K562 (cell line): ENCODE measurements at regions not wholly inside any gene's neighbourhood (a gene's known extent, or its start where the extent isn't known, plus 50 kb on each side); places are given as distances from the start of the nearest gene placed in this dataset.

Source experiments
- ATAC-seq: fragments of 200-7000 bp; cut with Tn5 transposase; 3 replicates; pipeline ENCODE4 v1.9.1; 2020; ENCODE audit warnings: moderate library complexity
- BruUV-seq: library from RNA; stranded (reverse); fragments of 400-500 nt; replicated peaks from 2 replicates; lab custom pipeline; 2021; lab: Mats Ljungman, UMichigan
- CTCF ChIA-PET: fragments of 300-600 bp; formaldehyde crosslinking; extraction: SDS; loops from one replicate; lab custom pipeline; 2021; ENCODE audit warnings: low intra/inter-chr PET ratio; lab: Yijun Ruan, JAX
- POLR2A ChIA-PET: fragments of 300-600, 350-650 bp; sonication (Branson Sonifier 250); formaldehyde crosslinking; extraction: SDS; loops from one replicate; lab custom pipeline; 2021; ENCODE audit warnings: antibody characterized with exemption, inconsistent platforms; lab: Yijun Ruan, JAX
- DNase-seq, 4 experiments: peaks; one replicate each; pipeline versions ENCODE4 v3.0.0 to v3.0.0-alpha.2; 2011 to 2018; ENCODE audit warnings: low spot score in 3 of 4, mixed read lengths in 3 of 4; ENCODE audit errors: extremely low read depth in 1 of 4
- FAIRE-seq: peaks from 2 replicates; lab custom pipeline; 2011; peaks lifted over from hg19 to GRCh38; lab: Jason Lieb, UNC
- H2AFZ ChIP-seq: 2 replicates; pipeline ENCODE4 v1.6.0; 2011; ENCODE audit warnings: low read depth, low read length, control low read depth, inconsistent platforms
- H3K27ac ChIP-seq: fragments of 200-600 bp; 3 replicates; pipeline ENCODE4 v1.8.0; 2011; ENCODE audit warnings: low read depth, mild to moderate bottlenecking, control low read depth, inconsistent platforms, low read length, moderate library complexity, mixed read lengths; ENCODE audit errors: extremely low read depth
- H3K27me3 ChIP-seq, 2 experiments: fragments of 300-600 bp in 1 of 2; 2 replicates in 1 of 2; 3 replicates in 1 of 2; pipeline versions ENCODE4 v1.6.0 to v1.8.0; 2011; ENCODE audit warnings: inconsistent platforms in 2 of 2, low read length in 2 of 2, mild to moderate bottlenecking in 1 of 2, mixed read lengths in 1 of 2, moderate library complexity in 1 of 2; ENCODE audit not compliant: control insufficient read depth in 2 of 2, insufficient read depth in 2 of 2
- H3K36me3 ChIP-seq: fragments of 300-600 bp; 3 replicates; pipeline ENCODE4 v1.8.0; 2011; ENCODE audit warnings: mild to moderate bottlenecking, low read length, inconsistent platforms; ENCODE audit not compliant: control insufficient read depth, insufficient read depth
- H3K4me1 ChIP-seq, 2 experiments: fragments of 200-600 bp in 1 of 2; replicated peaks in 1 of 2; 2 replicates in 1 of 2; 3 replicates in 1 of 2; pipeline versions ENCODE4 v1.5.1 to v1.8.0; 2011; ENCODE audit warnings: inconsistent platforms in 2 of 2, low read length in 2 of 2, mild to moderate bottlenecking in 1 of 2, mixed read lengths in 1 of 2, moderate library complexity in 1 of 2; ENCODE audit not compliant: control insufficient read depth in 2 of 2, insufficient read depth in 2 of 2
- H3K4me2 ChIP-seq: 2 replicates; pipeline ENCODE4 v1.6.1; 2011; ENCODE audit warnings: low read length, control low read depth, inconsistent platforms, mixed read lengths; ENCODE audit not compliant: insufficient read depth
- H3K4me3 ChIP-seq: fragments of 200-600 bp; sonication (generic), shearing (Covaris generic); 2 replicates; pipeline ENCODE4 v1.5.1; 2016; ENCODE audit warnings: control low read depth, inconsistent platforms
- H3K79me2 ChIP-seq: fragments of 200-600 bp; 3 replicates; pipeline ENCODE4 v1.8.0; 2011; ENCODE audit warnings: low read length, inconsistent platforms; ENCODE audit not compliant: control insufficient read depth, insufficient read depth
- H3K9ac ChIP-seq, 2 experiments: 2 replicates each; pipeline versions ENCODE4 v1.6.0 to v1.6.1; 2011; ENCODE audit warnings: low read depth in 2 of 2, low read length in 2 of 2, control low read depth in 1 of 2, inconsistent platforms in 1 of 2, mild to moderate bottlenecking in 1 of 2, mixed read lengths in 1 of 2; ENCODE audit not compliant: insufficient read depth in 1 of 2
- H3K9me1 ChIP-seq: one replicate; pipeline ENCODE4 v1.6.0; 2011; ENCODE audit warnings: inconsistent platforms, mild to moderate bottlenecking, low read length, moderate library complexity; ENCODE audit not compliant: control insufficient read depth, insufficient read depth
- H3K9me3 ChIP-seq: replicated peaks from 2 replicates; pipeline ENCODE4 v1.5.1; 2011; ENCODE audit warnings: low read depth, low read length, inconsistent platforms; ENCODE audit not compliant: control insufficient read depth, insufficient read depth
- H4K20me1 ChIP-seq: replicated peaks from 2 replicates; pipeline ENCODE4 v1.6.1; 2011; ENCODE audit warnings: low read length, inconsistent platforms, mixed read lengths; ENCODE audit not compliant: control insufficient read depth, insufficient read depth
- ARID2 ChIP-seq: fragments of 450-650 bp; IDR thresholded peaks from 2 replicates; pipeline ENCODE4 v1.6.1; 2017; ENCODE audit warnings: antibody characterized with exemption, mild to moderate bottlenecking
- SAFB2 ChIP-seq: fragments of 200-400 bp; formaldehyde crosslinking; IDR thresholded peaks from 2 replicates; pipeline ENCODE4 v1.6.1; 2018; ENCODE audit warnings: borderline replicate concordance, low read length, low read depth, moderate library complexity; ENCODE audit not compliant: severe bottlenecking
- ZZZ3 ChIP-seq: fragments of 450-650 bp; IDR thresholded peaks from 2 replicates; pipeline ENCODE4 v1.6.1; 2016; ENCODE audit warnings: antibody characterized with exemption, mild to moderate bottlenecking, moderate library complexity
- in situ Hi-C: fragments of 300-500 bp; cut with MboI; formaldehyde crosslinking; loops from 4 replicates; pipeline ENCODE4 v1.15.0; 2018; ENCODE audit warnings: inconsistent platforms, mixed read lengths
- intact Hi-C: fragments of 100-400 bp; cut with micrococcal nuclease; formaldehyde crosslinking; loops from 2 replicates; pipeline ENCODE4 v1.14.2; 2022
- TF ChIP-seq, protein P1 (sequence below): sonication (generic); formaldehyde crosslinking; IDR thresholded peaks from 2 replicates; pipeline ENCODE4 v1.8.0; 2023; ENCODE audit warnings: mild to moderate bottlenecking, missing genetic modification reagents
- TF ChIP-seq, protein P2 (sequence below): fragments of 250-450 bp; sonication (Bioruptor Pico); IDR thresholded peaks from 2 replicates; pipeline ENCODE4 v1.8.0; 2022; ENCODE audit warnings: inconsistent platforms, mild to moderate bottlenecking, moderate library complexity, borderline replicate concordance
- TF ChIP-seq, protein P3 (sequence below): fragments of 450-650 bp; IDR thresholded peaks from 2 replicates; pipeline ENCODE4 v1.7.1; 2018; ENCODE audit warnings: mild to moderate bottlenecking, low read depth; ENCODE audit not compliant: partially characterized antibody
- TF ChIP-seq, protein P4 (sequence below): fragments of 450-650 bp; IDR thresholded peaks from 2 replicates; pipeline ENCODE4 v1.6.1; 2018; ENCODE audit not compliant: partially characterized antibody

DNA sequence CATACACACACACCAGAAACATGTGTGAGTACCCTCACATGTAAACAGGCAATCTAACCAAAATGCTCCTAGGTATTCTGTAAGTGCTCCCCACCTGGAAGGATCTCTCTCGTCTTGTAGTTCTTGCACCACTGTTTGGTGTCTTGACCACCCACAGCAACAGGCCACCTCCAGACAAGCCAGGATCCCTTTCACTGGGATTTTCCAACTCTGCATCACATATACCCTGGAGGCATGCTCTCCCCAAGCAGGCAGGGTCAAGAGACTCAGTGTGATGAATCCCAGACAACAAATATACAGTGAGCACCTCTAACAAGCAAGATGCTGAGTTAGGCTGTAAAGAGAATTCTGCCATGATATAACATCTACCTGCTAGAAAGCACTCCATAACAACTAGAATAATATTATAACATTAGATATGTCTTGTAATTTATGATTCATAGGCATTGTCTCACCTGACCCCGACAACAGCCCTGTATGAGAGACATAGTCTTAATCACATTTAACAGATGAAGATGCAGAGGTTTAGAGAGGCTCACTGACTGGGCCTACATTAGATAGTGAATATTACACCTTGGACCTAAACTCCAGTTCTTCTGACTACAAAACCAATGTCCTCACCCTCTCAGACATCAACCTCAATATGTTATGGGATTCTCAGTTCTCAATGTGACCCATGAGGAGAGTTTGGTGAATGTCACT lies 76.5 kb upstream of the BCL6 start (continued):
- TF ChIP-seq, protein P1, sequence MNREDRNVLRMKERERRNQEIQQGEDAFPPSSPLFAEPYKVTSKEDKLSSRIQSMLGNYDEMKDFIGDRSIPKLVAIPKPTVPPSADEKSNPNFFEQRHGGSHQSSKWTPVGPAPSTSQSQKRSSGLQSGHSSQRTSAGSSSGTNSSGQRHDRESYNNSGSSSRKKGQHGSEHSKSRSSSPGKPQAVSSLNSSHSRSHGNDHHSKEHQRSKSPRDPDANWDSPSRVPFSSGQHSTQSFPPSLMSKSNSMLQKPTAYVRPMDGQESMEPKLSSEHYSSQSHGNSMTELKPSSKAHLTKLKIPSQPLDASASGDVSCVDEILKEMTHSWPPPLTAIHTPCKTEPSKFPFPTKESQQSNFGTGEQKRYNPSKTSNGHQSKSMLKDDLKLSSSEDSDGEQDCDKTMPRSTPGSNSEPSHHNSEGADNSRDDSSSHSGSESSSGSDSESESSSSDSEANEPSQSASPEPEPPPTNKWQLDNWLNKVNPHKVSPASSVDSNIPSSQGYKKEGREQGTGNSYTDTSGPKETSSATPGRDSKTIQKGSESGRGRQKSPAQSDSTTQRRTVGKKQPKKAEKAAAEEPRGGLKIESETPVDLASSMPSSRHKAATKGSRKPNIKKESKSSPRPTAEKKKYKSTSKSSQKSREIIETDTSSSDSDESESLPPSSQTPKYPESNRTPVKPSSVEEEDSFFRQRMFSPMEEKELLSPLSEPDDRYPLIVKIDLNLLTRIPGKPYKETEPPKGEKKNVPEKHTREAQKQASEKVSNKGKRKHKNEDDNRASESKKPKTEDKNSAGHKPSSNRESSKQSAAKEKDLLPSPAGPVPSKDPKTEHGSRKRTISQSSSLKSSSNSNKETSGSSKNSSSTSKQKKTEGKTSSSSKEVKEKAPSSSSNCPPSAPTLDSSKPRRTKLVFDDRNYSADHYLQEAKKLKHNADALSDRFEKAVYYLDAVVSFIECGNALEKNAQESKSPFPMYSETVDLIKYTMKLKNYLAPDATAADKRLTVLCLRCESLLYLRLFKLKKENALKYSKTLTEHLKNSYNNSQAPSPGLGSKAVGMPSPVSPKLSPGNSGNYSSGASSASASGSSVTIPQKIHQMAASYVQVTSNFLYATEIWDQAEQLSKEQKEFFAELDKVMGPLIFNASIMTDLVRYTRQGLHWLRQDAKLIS: no peak
- TF ChIP-seq, protein P2, sequence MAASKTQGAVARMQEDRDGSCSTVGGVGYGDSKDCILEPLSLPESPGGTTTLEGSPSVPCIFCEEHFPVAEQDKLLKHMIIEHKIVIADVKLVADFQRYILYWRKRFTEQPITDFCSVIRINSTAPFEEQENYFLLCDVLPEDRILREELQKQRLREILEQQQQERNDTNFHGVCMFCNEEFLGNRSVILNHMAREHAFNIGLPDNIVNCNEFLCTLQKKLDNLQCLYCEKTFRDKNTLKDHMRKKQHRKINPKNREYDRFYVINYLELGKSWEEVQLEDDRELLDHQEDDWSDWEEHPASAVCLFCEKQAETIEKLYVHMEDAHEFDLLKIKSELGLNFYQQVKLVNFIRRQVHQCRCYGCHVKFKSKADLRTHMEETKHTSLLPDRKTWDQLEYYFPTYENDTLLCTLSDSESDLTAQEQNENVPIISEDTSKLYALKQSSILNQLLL: no peak

DNA sequence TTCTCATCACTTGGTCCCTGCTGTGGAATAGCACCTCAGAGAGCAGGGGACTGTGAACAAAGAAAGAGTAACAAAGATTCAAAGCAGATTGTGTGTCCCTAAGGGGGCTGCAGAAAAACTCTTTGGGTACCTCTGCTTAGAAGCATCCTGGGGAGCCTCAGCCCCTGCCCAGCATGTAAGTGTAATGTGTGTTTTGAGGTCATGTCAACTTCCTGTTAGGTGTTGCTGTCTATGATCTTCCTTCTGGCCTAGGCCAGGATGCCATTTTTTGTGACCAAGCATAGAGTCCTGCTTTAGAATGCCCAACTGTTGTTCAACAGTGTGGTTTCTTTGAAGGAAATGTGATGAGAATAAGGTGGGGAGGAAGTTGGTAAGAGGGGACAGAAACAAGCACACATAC lies 77.1 kb upstream of the BCL6 start:
- Histone ChIP-seq H3K27me3 (no peaks in the 10 kb centered on the region), H3K4me2 (no peak overlapping the region), H3K36me3 (no peaks in the 10 kb centered on the region), H4K20me1 (no peaks in the 10 kb centered on the region), H3K4me1 (no peaks in the 10 kb centered on the region), H3K4me3 (no peak overlapping the region), H3K79me2 (no peaks in the 10 kb centered on the region), H3K9me1 (no peaks in the 10 kb centered on the region), H2AFZ (no peak overlapping the region), H3K9ac (no peak overlapping the region), H3K27ac (no peak overlapping the region), H3K9me3 (no peaks in the 10 kb centered on the region)
- BruUV-seq: no TSS peak
- FAIRE-seq (no peak), DNase-seq (no peak), ATAC-seq (no peak)
- CTCF ChIA-PET: no interaction called here
- POLR2A ChIA-PET: no interaction called here
- intact Hi-C loops (no loop called here), in situ Hi-C loops (no loop called here)
- TF ChIP-seq SAFB2: no peak
- TF ChIP-seq ARID2: no peak
- TF ChIP-seq, protein P3, sequence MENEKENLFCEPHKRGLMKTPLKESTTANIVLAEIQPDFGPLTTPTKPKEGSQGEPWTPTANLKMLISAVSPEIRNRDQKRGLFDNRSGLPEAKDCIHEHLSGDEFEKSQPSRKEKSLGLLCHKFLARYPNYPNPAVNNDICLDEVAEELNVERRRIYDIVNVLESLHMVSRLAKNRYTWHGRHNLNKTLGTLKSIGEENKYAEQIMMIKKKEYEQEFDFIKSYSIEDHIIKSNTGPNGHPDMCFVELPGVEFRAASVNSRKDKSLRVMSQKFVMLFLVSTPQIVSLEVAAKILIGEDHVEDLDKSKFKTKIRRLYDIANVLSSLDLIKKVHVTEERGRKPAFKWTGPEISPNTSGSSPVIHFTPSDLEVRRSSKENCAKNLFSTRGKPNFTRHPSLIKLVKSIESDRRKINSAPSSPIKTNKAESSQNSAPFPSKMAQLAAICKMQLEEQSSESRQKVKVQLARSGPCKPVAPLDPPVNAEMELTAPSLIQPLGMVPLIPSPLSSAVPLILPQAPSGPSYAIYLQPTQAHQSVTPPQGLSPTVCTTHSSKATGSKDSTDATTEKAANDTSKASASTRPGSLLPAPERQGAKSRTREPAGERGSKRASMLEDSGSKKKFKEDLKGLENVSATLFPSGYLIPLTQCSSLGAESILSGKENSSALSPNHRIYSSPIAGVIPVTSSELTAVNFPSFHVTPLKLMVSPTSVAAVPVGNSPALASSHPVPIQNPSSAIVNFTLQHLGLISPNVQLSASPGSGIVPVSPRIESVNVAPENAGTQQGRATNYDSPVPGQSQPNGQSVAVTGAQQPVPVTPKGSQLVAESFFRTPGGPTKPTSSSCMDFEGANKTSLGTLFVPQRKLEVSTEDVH: no peak
- no peak for TF ChIP-seq ZZZ3
- TF ChIP-seq, protein P4, sequence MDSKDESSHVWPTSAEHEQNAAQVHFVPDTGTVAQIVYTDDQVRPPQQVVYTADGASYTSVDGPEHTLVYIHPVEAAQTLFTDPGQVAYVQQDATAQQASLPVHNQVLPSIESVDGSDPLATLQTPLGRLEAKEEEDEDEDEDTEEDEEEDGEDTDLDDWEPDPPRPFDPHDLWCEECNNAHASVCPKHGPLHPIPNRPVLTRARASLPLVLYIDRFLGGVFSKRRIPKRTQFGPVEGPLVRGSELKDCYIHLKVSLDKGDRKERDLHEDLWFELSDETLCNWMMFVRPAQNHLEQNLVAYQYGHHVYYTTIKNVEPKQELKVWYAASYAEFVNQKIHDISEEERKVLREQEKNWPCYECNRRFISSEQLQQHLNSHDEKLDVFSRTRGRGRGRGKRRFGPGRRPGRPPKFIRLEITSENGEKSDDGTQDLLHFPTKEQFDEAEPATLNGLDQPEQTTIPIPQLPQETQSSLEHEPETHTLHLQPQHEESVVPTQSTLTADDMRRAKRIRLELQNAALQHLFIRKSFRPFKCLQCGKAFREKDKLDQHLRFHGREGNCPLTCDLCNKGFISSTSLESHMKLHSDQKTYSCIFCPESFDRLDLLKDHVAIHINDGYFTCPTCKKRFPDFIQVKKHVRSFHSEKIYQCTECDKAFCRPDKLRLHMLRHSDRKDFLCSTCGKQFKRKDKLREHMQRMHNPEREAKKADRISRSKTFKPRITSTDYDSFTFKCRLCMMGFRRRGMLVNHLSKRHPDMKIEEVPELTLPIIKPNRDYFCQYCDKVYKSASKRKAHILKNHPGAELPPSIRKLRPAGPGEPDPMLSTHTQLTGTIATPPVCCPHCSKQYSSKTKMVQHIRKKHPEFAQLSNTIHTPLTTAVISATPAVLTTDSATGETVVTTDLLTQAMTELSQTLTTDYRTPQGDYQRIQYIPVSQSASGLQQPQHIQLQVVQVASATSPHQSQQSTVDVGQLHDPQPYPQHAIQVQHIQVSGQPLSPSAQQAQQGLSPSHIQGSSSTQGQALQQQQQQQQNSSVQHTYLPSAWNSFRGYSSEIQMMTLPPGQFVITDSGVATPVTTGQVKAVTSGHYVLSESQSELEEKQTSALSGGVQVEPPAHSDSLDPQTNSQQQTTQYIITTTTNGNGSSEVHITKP: no peak
